GM18519 (cell line): ENCODE measurements at regions not wholly inside any gene's neighbourhood (a gene's known extent, or its start where the extent isn't known, plus 50 kb on each side); places are given as distances from the start of the nearest gene placed in this dataset.

Experiments used
- ATAC-seq: cut with Tn5 transposase; IDR thresholded peaks from one replicate; pipeline ENCODE4 v1.9.1; 2021; ENCODE audit warnings: mild to moderate bottlenecking, moderate library complexity; ENCODE audit not compliant: unreplicated experiment, low FRiP score

- no peak for ATAC-seq
These were observed 331.2 kb downstream of the SLC16A7 start for GRCh38 chr12:59927032-59927431.

- no peak for ATAC-seq
These were observed 332.6 kb downstream of the SLC16A7 start for GRCh38 chr12:59928416-59928815.

DNA sequence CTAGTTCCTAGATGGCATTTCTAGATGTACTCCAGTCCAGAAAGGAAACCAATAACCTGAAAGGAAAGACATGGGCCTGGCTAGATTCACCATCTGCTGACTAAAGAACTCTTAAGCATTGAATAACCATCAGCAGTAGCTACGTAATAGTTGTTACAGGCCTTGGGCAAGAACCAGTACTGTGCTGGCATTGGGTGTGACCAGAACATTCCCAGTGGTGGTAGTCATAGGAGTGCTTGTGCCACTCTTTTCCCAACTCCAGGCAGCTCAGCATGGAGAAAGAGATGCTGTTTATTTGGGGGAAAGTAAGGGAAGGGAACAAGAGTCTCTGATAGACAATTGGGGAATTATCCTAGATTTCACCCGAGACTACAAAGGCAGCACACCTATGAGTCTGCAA lies 333.3 kb downstream of the SLC16A7 start:
- no peak for ATAC-seq

GRCh38 chr12:59934486-59934885 lies 338.7 kb downstream of the SLC16A7 start:
- ATAC-seq: no peak

GRCh38 chr12:59936534-59936933 lies 340.7 kb downstream of the SLC16A7 start:
- ATAC-seq: no peak

DNA sequence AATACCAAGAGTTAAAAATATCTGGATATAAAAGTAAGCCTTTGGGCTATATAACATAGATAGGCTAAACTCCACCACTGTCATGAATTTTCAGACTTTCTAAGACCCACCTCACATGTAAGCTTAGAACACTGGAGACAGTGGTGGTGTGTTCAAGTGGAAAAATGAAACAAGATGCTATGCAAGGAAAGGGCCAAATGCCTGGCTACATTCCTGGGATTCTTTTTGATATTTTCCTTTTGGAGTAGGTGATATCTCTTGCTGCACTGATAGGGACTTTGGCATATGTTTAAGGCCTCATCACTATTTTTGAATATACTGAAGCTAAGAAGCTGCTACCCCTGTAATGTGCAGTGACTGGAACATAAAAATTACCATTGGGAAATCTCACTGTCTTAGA lies 341.3 kb downstream of the SLC16A7 start:
- ATAC-seq: no peak

- ATAC-seq: no peak
These were observed 342.5 kb downstream of the SLC16A7 start for GRCh38 chr12:59938190-59938962.

- ATAC-seq: no peak
These were observed 345.0 kb downstream of the SLC16A7 start for GRCh38 chr12:59940631-59941342.

GRCh38 chr12:59941461-59941860 lies 345.6 kb downstream of the SLC16A7 start:
- ATAC-seq: no peak

GRCh38 chr12:59944177-59944576 lies 348.3 kb downstream of the SLC16A7 start:
- ATAC-seq: no peak

- ATAC-seq: no peak
These were observed 350.8 kb downstream of the SLC16A7 start for GRCh38 chr12:59946635-59947034.

GRCh38 chr12:59963546-59963945 lies 367.7 kb downstream of the SLC16A7 start:
- no peak for ATAC-seq

DNA sequence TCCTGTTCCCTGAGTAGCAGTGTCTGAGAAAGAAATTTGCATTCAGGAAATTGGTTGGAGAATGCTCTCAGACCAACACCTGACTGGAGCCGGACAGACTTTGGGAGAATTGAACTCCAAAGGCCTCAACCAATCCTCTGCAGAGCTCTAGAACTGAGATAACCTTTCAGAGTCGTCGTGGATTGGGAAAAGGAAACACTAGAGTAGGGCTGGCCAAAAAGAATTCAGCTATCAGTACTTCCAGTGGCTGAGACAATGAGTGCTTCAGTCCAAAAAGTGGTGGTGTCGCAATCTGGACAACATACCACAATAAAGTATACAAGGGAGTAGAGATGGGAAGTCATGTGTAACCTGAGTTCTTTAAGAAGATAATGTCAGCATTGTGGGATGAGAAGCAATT lies 377.1 kb downstream of the SLC16A7 start:
- no peak for ATAC-seq

DNA sequence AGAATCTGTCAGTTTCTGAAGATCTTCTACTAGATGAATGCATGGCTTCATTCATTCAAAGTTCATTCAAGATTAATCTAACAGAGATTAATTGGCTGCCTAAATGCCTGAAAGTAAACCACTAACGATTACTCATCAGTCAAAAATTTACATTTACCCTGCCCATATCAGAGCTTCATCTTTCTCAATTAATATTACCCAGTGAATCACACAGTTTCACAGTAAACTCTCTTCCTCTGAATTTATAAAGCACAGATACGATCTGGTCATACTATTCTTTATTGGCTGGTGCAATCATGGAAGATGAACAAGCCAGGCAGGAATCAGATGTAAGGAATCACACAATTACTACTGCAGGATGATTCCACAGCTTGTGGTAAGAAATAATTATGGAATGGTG lies 377.7 kb downstream of the SLC16A7 start:
- no peak for ATAC-seq

- ATAC-seq: no peak
These were observed 381.9 kb downstream of the SLC16A7 start for GRCh38 chr12:59977779-59978178.

- ATAC-seq: no peak
These were observed 384.6 kb downstream of the SLC16A7 start for GRCh38 chr12:59980476-59980875.

DNA sequence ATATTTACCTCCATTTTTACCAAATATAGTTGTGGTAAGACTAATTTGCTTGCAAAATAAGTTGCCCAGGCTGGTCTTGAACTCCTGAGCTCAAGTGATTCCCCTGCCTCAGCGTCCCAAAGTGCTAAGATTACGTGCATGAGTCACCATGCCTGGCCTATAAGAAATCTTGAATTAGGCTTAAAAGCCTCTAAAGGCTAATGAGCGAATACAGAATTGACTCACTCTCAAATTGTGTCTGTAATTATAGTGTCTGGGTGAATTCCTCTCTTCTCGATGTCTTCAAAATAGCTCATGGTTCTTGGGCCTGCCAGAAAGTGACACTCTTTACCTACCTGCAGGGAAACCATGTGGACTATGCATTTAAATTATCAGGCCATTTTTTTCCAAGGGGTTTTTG lies 403.5 kb downstream of the SLC16A7 start:
- ATAC-seq: no peak

DNA sequence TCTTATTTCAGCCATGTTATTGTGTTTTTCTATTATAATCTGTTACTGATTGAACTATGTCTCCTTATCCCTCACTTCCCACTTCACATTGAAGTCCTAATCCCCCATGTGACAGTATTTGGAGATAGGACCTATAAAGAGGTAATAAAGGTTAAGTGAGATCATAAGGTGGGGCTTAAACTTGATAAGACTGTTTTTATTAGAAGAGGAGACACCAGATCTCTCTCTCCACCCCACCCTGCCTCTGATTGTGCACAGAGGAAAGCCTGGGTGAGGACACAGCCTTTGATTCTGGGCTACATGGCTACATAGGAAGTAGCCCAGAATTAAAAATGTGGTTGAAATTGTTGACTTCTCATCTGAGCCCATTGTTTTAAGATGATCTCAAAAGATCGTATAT lies 414.7 kb downstream of the SLC16A7 start:
- no peak for ATAC-seq

- ATAC-seq: no peak
These were observed 416.8 kb downstream of the SLC16A7 start for GRCh38 chr12:60012659-60013058.

- ATAC-seq: no peak
These were observed 418.6 kb downstream of the SLC16A7 start for GRCh38 chr12:60014436-60014835.

DNA sequence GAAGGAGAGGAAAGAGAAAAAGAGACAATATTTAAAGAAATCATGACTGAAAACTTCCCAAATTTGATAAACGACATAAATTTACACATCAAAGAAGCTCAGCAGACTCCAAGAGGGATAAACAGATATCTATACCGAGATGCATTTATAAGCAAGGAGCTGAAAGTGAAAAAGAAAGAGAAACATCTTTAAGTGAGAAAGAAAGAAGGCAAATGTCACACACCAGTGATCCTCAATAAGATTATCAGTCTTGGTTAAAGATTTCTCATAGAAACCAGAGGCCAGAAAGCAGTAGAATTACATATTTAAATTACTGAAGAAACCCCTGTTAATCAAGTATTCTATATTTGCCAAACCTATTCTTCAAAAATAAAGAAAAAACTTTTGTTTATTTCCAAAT lies 424.2 kb downstream of the SLC16A7 start:
- ATAC-seq: no peak

DNA sequence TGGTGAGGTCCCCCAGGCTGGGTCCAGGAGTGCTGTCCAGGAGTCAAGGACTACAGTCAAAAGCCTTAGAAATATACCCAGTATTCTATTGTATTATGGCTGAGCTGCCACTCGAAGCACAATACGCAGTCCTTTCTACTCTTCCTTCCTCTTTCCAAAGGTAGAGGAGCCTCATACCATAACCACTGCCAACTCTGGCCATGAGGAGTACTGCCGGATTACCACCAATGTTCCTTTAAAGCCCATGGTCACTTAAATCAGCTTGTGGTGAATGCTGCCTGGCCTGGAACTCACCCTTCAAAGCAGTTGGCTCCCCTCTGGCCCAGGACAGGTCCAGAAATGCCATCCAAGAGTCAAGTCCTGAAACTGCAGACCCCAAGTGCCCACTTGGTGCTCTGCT lies 425.4 kb downstream of the SLC16A7 start:
- ATAC-seq: no peak
